Astrocyte (in vitro differentiated cells and primary cell): ENCODE measurements at regions not wholly inside any gene's neighbourhood (a gene's known extent, or its start where the extent isn't known, plus 50 kb on each side); places are given as distances from the start of the nearest gene placed in this dataset.
"Not testable (repeated sequence)": the region's sequence is repeated elsewhere in the genome, so short reads cannot be mapped to it uniquely, and the experiment has no call there.

Experiments used
- DNase-seq: peaks from one replicate; pipeline ENCODE4 v3.0.0-alpha.2; 2010; ENCODE audit warnings: low read depth
- FAIRE-seq: peaks from 2 replicates; lab custom pipeline; 2011; peaks lifted over from hg19 to GRCh38; lab: Jason Lieb, UNC
- H2AFZ ChIP-seq: 2 replicates; pipeline ENCODE4 v1.6.0; 2012; ENCODE audit warnings: low read depth, low read length, inconsistent platforms
- H3K27ac ChIP-seq: 2 replicates; pipeline ENCODE4 v1.5.1; 2011; ENCODE audit warnings: low read depth, low read length, inconsistent platforms
- H3K27me3 ChIP-seq: 2 replicates; pipeline ENCODE4 v1.6.0; 2011; ENCODE audit warnings: low read length, inconsistent platforms; ENCODE audit not compliant: insufficient read depth
- H3K36me3 ChIP-seq: 2 replicates; pipeline ENCODE4 v1.5.1; 2011; ENCODE audit warnings: low read length, inconsistent platforms; ENCODE audit not compliant: insufficient read depth
- H3K4me1 ChIP-seq: 2 replicates; pipeline ENCODE4 v1.5.1; 2011; ENCODE audit warnings: low read length, inconsistent platforms; ENCODE audit not compliant: insufficient read depth
- H3K4me2 ChIP-seq: 2 replicates; pipeline ENCODE4 v1.6.0; 2012; ENCODE audit warnings: low read length, inconsistent platforms
- H3K4me3 ChIP-seq: 2 replicates; pipeline ENCODE4 v1.5.1; 2011; ENCODE audit warnings: low read depth, mild to moderate bottlenecking, low read length, inconsistent platforms; ENCODE audit not compliant: insufficient read depth
- H3K79me2 ChIP-seq: 2 replicates; pipeline ENCODE4 v1.6.0; 2012; ENCODE audit warnings: mild to moderate bottlenecking, low read length, inconsistent platforms; ENCODE audit not compliant: insufficient read depth
- H3K9ac ChIP-seq: 2 replicates; pipeline ENCODE4 v1.6.0; 2012; ENCODE audit warnings: mild to moderate bottlenecking, low read length, inconsistent platforms
- H3K9me3 ChIP-seq: 2 replicates; pipeline ENCODE4 v1.5.1; 2012; ENCODE audit warnings: low read depth, mild to moderate bottlenecking, low read length, inconsistent platforms; ENCODE audit not compliant: insufficient read depth
- H4K20me1 ChIP-seq: 2 replicates; pipeline ENCODE4 v1.6.0; 2012; ENCODE audit warnings: low read length, inconsistent platforms; ENCODE audit not compliant: insufficient read depth
- H3K27ac Mint-ChIP-seq: one replicate; pipeline ENCODE4 v1.8.0; 2021; ENCODE audit warnings: mild to moderate bottlenecking, mixed read lengths; ENCODE audit not compliant: unreplicated experiment
- H3K27me3 Mint-ChIP-seq: one replicate; pipeline ENCODE4 v1.8.0; 2021; ENCODE audit warnings: low read depth, mixed read lengths; ENCODE audit not compliant: unreplicated experiment
- H3K36me3 Mint-ChIP-seq: one replicate; pipeline ENCODE4 v1.8.0; 2021; ENCODE audit warnings: low read depth, mixed read lengths; ENCODE audit not compliant: unreplicated experiment
- H3K4me1 Mint-ChIP-seq: one replicate; pipeline ENCODE4 v1.8.0; 2021; ENCODE audit warnings: low read depth, mixed read lengths; ENCODE audit not compliant: unreplicated experiment
- H3K4me3 Mint-ChIP-seq: one replicate; pipeline ENCODE4 v1.8.0; 2021; ENCODE audit warnings: mild to moderate bottlenecking, moderate library complexity, mixed read lengths; ENCODE audit not compliant: unreplicated experiment
- H3K9me3 Mint-ChIP-seq: one replicate; pipeline ENCODE4 v1.8.0; 2021; ENCODE audit warnings: mild to moderate bottlenecking, mixed read lengths; ENCODE audit not compliant: unreplicated experiment
- EZH2 ChIP-seq: IDR thresholded peaks from 2 replicates; pipeline ENCODE4 v1.6.1; 2012; ENCODE audit warnings: mild to moderate bottlenecking, low read length, inconsistent platforms; ENCODE audit not compliant: insufficient read depth
- TF ChIP-seq, protein P1 (sequence below): IDR thresholded peaks from 2 replicates; pipeline ENCODE4 v1.5.1; 2011; ENCODE audit warnings: low read depth, mild to moderate bottlenecking, inconsistent platforms, low read length, moderate library complexity; ENCODE audit not compliant: insufficient read depth

DNA sequence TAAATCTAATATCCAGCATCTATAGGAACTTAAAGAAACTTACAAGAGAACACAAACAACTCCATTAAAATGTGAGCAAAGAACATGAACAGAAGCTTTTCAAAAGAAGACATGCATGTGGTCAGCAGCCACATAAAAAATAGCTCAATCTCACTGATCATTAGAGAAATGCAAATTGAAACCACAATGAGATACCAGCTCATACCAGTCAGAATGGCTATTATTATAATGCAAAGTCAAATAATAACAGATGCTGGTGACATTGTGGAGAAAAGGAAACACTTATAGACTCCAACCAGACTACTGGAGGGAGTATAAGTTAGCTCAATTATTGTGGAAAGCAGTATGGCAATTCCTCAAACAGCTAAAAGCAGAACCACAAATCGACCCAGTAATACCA is 1314.5 kb downstream of the XPNPEP1 start:
- no peaks in the 10 kb centered on the region for H3K36me3 ChIP-seq
- Mint-ChIP-seq H3K4me3 (no peak overlapping the region), H3K36me3 (no peaks in the 10 kb centered on the region), H3K4me1 (peaks cover 6% of the 10 kb centered on the region), H3K27me3 (no peaks in the 10 kb centered on the region), H3K9me3 (peaks cover 3% of the 10 kb centered on the region), H3K27ac (no peak overlapping the region)
- DNase-seq (no peak), FAIRE-seq (no peak)
- H3K4me1 ChIP-seq, result no peaks in the 10 kb centered on the region
- no peaks in the 10 kb centered on the region for H3K9me3 ChIP-seq
- no peak overlapping the region for H3K9ac ChIP-seq
- no peak overlapping the region for H3K27ac ChIP-seq
- H4K20me1 ChIP-seq, result no peaks in the 10 kb centered on the region
- no peaks in the 10 kb centered on the region for H3K79me2 ChIP-seq
- no peak for TF ChIP-seq EZH2
- TF ChIP-seq, protein P1, sequence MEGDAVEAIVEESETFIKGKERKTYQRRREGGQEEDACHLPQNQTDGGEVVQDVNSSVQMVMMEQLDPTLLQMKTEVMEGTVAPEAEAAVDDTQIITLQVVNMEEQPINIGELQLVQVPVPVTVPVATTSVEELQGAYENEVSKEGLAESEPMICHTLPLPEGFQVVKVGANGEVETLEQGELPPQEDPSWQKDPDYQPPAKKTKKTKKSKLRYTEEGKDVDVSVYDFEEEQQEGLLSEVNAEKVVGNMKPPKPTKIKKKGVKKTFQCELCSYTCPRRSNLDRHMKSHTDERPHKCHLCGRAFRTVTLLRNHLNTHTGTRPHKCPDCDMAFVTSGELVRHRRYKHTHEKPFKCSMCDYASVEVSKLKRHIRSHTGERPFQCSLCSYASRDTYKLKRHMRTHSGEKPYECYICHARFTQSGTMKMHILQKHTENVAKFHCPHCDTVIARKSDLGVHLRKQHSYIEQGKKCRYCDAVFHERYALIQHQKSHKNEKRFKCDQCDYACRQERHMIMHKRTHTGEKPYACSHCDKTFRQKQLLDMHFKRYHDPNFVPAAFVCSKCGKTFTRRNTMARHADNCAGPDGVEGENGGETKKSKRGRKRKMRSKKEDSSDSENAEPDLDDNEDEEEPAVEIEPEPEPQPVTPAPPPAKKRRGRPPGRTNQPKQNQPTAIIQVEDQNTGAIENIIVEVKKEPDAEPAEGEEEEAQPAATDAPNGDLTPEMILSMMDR, result no peak
- no peak overlapping the region for H3K4me3 ChIP-seq
- no peaks in the 10 kb centered on the region for H3K27me3 ChIP-seq
- H3K4me2 ChIP-seq, result no peak overlapping the region
- no peak overlapping the region for H2AFZ ChIP-seq

DNA sequence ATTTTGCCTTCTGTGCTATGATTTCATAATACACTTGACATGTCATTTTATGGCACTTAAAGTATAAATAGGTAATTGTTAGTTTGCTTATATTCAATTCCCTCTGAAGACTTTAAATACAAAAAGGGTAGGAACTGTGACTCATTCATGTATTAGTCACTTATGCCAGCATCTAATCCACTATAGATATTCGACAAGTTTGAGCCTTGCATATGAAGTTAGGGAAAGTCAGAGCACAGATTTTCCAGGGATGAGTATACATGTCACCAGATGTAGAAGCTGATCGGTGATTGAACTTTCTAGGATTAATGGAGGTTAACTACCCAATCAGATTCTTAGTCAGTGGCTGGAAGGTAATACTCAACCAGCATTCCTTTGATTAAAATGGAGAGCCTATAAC is 1321.5 kb downstream of the XPNPEP1 start:
- no peaks in the 10 kb centered on the region for H3K36me3 ChIP-seq
- no peaks in the 10 kb centered on the region for H4K20me1 ChIP-seq
- no peak overlapping the region for H3K9ac ChIP-seq
- DNase-seq (peak; percentile 36), FAIRE-seq (no peak)
- Mint-ChIP-seq H3K9me3 (peaks cover 3% of the 10 kb centered on the region), H3K4me1 (peaks cover 54% of the 10 kb centered on the region), H3K27me3 (no peaks in the 10 kb centered on the region), H3K27ac (no peak overlapping the region), H3K36me3 (no peaks in the 10 kb centered on the region), H3K4me3 (no peak overlapping the region)
- no peaks in the 10 kb centered on the region for H3K4me1 ChIP-seq
- no peak overlapping the region for H2AFZ ChIP-seq
- TF ChIP-seq, protein P1, result no peak
- TF ChIP-seq EZH2, result no peak
- no peaks in the 10 kb centered on the region for H3K9me3 ChIP-seq
- H3K27ac ChIP-seq, result no peak overlapping the region
- no peak overlapping the region for H3K4me3 ChIP-seq
- no peak overlapping the region for H3K4me2 ChIP-seq
- H3K79me2 ChIP-seq, result no peaks in the 10 kb centered on the region
- H3K27me3 ChIP-seq, result no peaks in the 10 kb centered on the region

DNA sequence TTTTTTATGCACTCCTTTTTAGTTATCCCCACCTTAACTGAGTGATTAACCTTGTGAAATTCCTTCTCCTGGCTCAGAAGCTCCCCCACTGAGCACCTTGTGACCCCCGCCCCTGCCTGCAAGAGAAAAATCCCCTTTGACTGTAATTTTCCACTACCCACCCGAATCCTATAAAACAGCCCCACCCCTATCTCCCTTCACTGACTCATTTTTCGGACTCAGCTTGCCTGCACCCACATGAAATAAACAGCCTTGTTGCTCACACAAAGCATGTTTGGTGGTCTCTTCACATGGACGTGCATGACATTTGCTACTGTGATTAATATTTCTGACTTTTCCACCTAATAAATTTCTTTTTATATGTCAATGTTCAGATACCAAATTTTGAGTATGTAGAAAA is 1322.8 kb downstream of the XPNPEP1 start:
- H3K4me3 Mint-ChIP-seq, H3K27ac Mint-ChIP-seq: not testable (repeated sequence)
- H3K4me1 Mint-ChIP-seq, result peaks cover 55% of the 10 kb centered on the region

DNA sequence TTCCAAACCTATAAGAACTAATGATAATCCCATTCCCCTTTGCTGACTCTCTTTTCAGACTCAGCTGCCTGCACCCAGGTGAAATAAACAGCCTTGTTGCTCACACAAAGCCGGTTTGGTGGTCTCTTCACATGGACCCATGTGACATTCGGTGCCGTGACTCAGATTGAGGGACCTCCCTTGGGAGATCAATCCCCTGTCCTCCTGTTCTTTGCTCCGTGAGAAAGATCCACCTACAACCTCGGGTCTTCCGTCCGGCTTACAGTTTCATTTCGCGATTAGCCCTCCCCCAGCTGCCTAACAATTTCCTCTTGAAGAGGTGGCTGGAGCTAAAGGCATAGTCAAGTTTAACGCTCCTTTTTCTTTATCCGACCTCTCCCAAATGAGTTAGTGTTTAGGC is 1324.0 kb downstream of the XPNPEP1 start:
- H3K36me3 ChIP-seq, H3K27me3 Mint-ChIP-seq, H3K9ac ChIP-seq, H3K4me2 ChIP-seq, H3K4me3 ChIP-seq, H3K9me3 ChIP-seq, H3K9me3 Mint-ChIP-seq, H3K4me3 Mint-ChIP-seq, H3K27ac ChIP-seq, H3K36me3 Mint-ChIP-seq, H4K20me1 ChIP-seq, H3K27me3 ChIP-seq, H2AFZ ChIP-seq, H3K4me1 ChIP-seq, DNase-seq, FAIRE-seq, H3K79me2 ChIP-seq: not testable (repeated sequence)
- Mint-ChIP-seq H3K27ac (peak overlapping the region; percentile 21), H3K4me1 (peaks cover 54% of the 10 kb centered on the region)

More for the DNA sequence above, 1322.8 kb downstream of the XPNPEP1 start:
- not testable (repeated sequence) for H3K4me1 ChIP-seq, H3K36me3 Mint-ChIP-seq, H3K79me2 ChIP-seq, H3K9ac ChIP-seq, H3K27me3 Mint-ChIP-seq, H2AFZ ChIP-seq, H3K4me3 ChIP-seq, H3K9me3 ChIP-seq, H4K20me1 ChIP-seq, H3K9me3 Mint-ChIP-seq, H3K27me3 ChIP-seq, H3K4me2 ChIP-seq, DNase-seq, FAIRE-seq, H3K36me3 ChIP-seq, H3K27ac ChIP-seq
